ENCODE measurements at regions not wholly inside any gene's neighbourhood (a gene's known extent, or its start where the extent isn't known, plus 50 kb on each side); places are given as distances from the start of the nearest gene placed in this dataset.
A peak's percentile ranks its signal among the peaks of the same experiment; 100 is the strongest.

- Mint-ChIP-seq H3K9me3 (no peaks in the 10 kb centered on the region), H3K27ac (peak overlapping the region; percentile 54), H3K4me1 (ENCODE audit: low read depth) (peaks cover 69% of the 10 kb centered on the region), H3K27me3 (peaks cover 16% of the 10 kb centered on the region), H3K4me3 (peak overlapping the region; percentile 52), H3K36me3 (ENCODE audit: low read depth) (no peaks in the 10 kb centered on the region)
- intact Hi-C loops (cut with micrococcal nuclease) = no loop called here
These were observed 106.6 kb upstream of the ID2 start for GRCh38 chr2:8575038-8575833.

GRCh38 chr2:8575834-8576423 lies 105.9 kb upstream of the ID2 start:
- Mint-ChIP-seq H3K27me3 (peaks cover 13% of the 10 kb centered on the region), H3K27ac (peak overlapping the region; percentile 60), H3K4me1 (ENCODE audit: low read depth) (peaks cover 76% of the 10 kb centered on the region), H3K9me3 (no peaks in the 10 kb centered on the region), H3K36me3 (ENCODE audit: low read depth) (no peaks in the 10 kb centered on the region), H3K4me3 (no peak overlapping the region)
- intact Hi-C loops (cut with micrococcal nuclease) = loop anchor here (2.0 kb wide), 1 partner anchor 107 kb away; the partner anchor contains the start of gene ID2

GRCh38 chr2:8576525-8577167 lies 105.2 kb upstream of the ID2 start:
- intact Hi-C loops (cut with micrococcal nuclease) = loop anchor here (2.0 kb wide), 1 partner anchor 106 kb away; the partner anchor contains the start of gene ID2
- no peaks in the 10 kb centered on the region for H3K36me3 Mint-ChIP-seq (ENCODE audit: low read depth)
- peaks cover 82% of the 10 kb centered on the region for H3K4me1 Mint-ChIP-seq (ENCODE audit: low read depth)
- H3K27me3 Mint-ChIP-seq = peaks cover 15% of the 10 kb centered on the region
- H3K9me3 Mint-ChIP-seq = no peaks in the 10 kb centered on the region
- H3K27ac Mint-ChIP-seq = peak overlapping the region; percentile 60
- H3K4me3 Mint-ChIP-seq = no peak overlapping the region

GRCh38 chr2:8577573-8577972 lies 104.3 kb upstream of the ID2 start:
- Mint-ChIP-seq H3K27me3 (peaks cover 13% of the 10 kb centered on the region), H3K9me3 (no peaks in the 10 kb centered on the region), H3K4me1 (ENCODE audit: low read depth) (peaks cover 80% of the 10 kb centered on the region), H3K4me3 (no peak overlapping the region), H3K27ac (peak overlapping the region; percentile 60), H3K36me3 (ENCODE audit: low read depth) (no peaks in the 10 kb centered on the region)
- intact Hi-C loops (cut with micrococcal nuclease) = loop anchor here (2.0 kb wide), 1 partner anchor 105 kb away; the partner anchor contains the start of gene ID2

GRCh38 chr2:8578335-8579244 lies 103.3 kb upstream of the ID2 start:
- Mint-ChIP-seq H3K27me3 (peaks cover 13% of the 10 kb centered on the region), H3K36me3 (ENCODE audit: low read depth) (no peaks in the 10 kb centered on the region), H3K9me3 (no peaks in the 10 kb centered on the region), H3K4me1 (ENCODE audit: low read depth) (peaks cover 83% of the 10 kb centered on the region), H3K27ac (peak overlapping the region; percentile 2), H3K4me3 (no peak overlapping the region)
- intact Hi-C loops (cut with micrococcal nuclease) = no loop called here

- Mint-ChIP-seq H3K27ac (peak overlapping the region; percentile 11), H3K4me3 (no peak overlapping the region), H3K27me3 (peaks cover 7% of the 10 kb centered on the region), H3K4me1 (ENCODE audit: low read depth) (peaks cover 86% of the 10 kb centered on the region), H3K36me3 (ENCODE audit: low read depth) (no peaks in the 10 kb centered on the region), H3K9me3 (no peaks in the 10 kb centered on the region)
- intact Hi-C loops (cut with micrococcal nuclease) = loop anchor here (5.0 kb wide), 1 partner anchor 52 kb away; no protein-coding TSS in a partner anchor
These were observed 102.3 kb upstream of the ID2 start for GRCh38 chr2:8579485-8580085.

- peaks cover 8% of the 10 kb centered on the region for H3K27me3 Mint-ChIP-seq
- peaks cover 80% of the 10 kb centered on the region for H3K4me1 Mint-ChIP-seq (ENCODE audit: low read depth)
- no peak overlapping the region for H3K4me3 Mint-ChIP-seq
These were observed 101.3 kb upstream of the ID2 start for GRCh38 chr2:8580316-8581233.

GRCh38 chr2:8581234-8581561 lies 100.7 kb upstream of the ID2 start:
- no peaks in the 10 kb centered on the region for H3K36me3 Mint-ChIP-seq (ENCODE audit: low read depth)
- H3K4me1 Mint-ChIP-seq (ENCODE audit: low read depth) = peaks cover 80% of the 10 kb centered on the region
- peak overlapping the region; percentile 73 for H3K27ac Mint-ChIP-seq
- no peaks in the 10 kb centered on the region for H3K9me3 Mint-ChIP-seq
- no peak overlapping the region for H3K4me3 Mint-ChIP-seq
- intact Hi-C loops (cut with micrococcal nuclease) = loop anchor here (5.0 kb wide), 1 partner anchor 54 kb away; no protein-coding TSS in a partner anchor
- peaks cover 9% of the 10 kb centered on the region for H3K27me3 Mint-ChIP-seq

More at GRCh38 chr2:8580316-8581233, 101.3 kb upstream of the ID2 start:
- Mint-ChIP-seq H3K27ac (peak overlapping the region; percentile 73), H3K9me3 (no peaks in the 10 kb centered on the region), H3K36me3 (ENCODE audit: low read depth) (no peaks in the 10 kb centered on the region)
- intact Hi-C loops (cut with micrococcal nuclease) = loop anchor here (5.0 kb wide), 1 partner anchor 53 kb away; no protein-coding TSS in a partner anchor

- H3K36me3 Mint-ChIP-seq (ENCODE audit: low read depth) = no peaks in the 10 kb centered on the region
- no peak overlapping the region for H3K4me3 Mint-ChIP-seq
- no peaks in the 10 kb centered on the region for H3K9me3 Mint-ChIP-seq
- H3K27ac Mint-ChIP-seq = peak overlapping the region; percentile 86
- H3K27me3 Mint-ChIP-seq = peaks cover 11% of the 10 kb centered on the region
- H3K4me1 Mint-ChIP-seq (ENCODE audit: low read depth) = peaks cover 77% of the 10 kb centered on the region
- intact Hi-C loops (cut with micrococcal nuclease) = loop anchor here (2.0 to 5.0 kb wide), 3 partner anchors 17 to 54 kb away; no protein-coding TSS in a partner anchor
These were observed 100.2 kb upstream of the ID2 start for GRCh38 chr2:8581601-8582041.

- intact Hi-C loops (cut with micrococcal nuclease) = loop anchor here (2.0 to 5.0 kb wide), 3 partner anchors 17 to 55 kb away; no protein-coding TSS in a partner anchor
- Mint-ChIP-seq H3K36me3 (ENCODE audit: low read depth) (no peaks in the 10 kb centered on the region), H3K27me3 (peaks cover 14% of the 10 kb centered on the region), H3K4me3 (no peak overlapping the region), H3K4me1 (ENCODE audit: low read depth) (peaks cover 72% of the 10 kb centered on the region), H3K27ac (peak overlapping the region; percentile 86), H3K9me3 (no peaks in the 10 kb centered on the region)
These were observed 99.7 kb upstream of the ID2 start for GRCh38 chr2:8582191-8582590.

GRCh38 chr2:8582651-8583399 lies 99.0 kb upstream of the ID2 start:
- Mint-ChIP-seq H3K4me3 (no peak overlapping the region), H3K4me1 (ENCODE audit: low read depth) (peaks cover 77% of the 10 kb centered on the region), H3K27ac (peak overlapping the region; percentile 86), H3K27me3 (peaks cover 19% of the 10 kb centered on the region), H3K36me3 (ENCODE audit: low read depth) (no peaks in the 10 kb centered on the region), H3K9me3 (no peaks in the 10 kb centered on the region)
- intact Hi-C loops (cut with micrococcal nuclease) = loop anchor here (2.0 to 5.0 kb wide), 3 partner anchors 16 to 56 kb away; no protein-coding TSS in a partner anchor

Data from dendritic cell treated with granulocyte-macrophage colony-stimulating factor and Interleukin-4, amounts not matched to agents 40 ng/mL and 50 ng/mL, for 4 days (primary cell).